ENCODE measurements at regions not wholly inside any gene's neighbourhood (a gene's known extent, or its start where the extent isn't known, plus 50 kb on each side); places are given as distances from the start of the nearest gene placed in this dataset.

DNA sequence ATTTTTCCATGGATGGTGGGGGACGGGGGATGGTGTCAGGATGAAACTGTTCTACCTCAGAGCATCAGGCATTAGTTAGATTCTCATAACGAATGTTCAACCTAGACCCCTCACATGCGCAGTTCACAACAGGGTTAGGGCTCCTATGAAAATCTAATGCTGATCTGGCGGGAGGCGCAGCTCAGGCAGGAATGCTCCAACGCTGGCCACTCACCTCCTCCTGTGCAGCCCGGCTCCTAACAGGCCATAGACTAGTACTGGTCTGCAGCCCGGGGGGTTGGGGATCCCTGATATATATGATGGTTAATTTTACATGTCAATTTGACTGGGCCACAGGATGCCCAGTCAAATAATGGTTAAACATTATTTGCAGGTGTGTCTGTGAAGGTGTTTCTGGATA lies 199.0 kb upstream of the NR4A3 start:
- no peaks in the 10 kb centered on the region for H3K27me3 ChIP-seq
- no peak for DNase-seq
- WGBS, 2 donors: 88 to 89% methylated on average over 8 of the region's 8 CpGs

DNA sequence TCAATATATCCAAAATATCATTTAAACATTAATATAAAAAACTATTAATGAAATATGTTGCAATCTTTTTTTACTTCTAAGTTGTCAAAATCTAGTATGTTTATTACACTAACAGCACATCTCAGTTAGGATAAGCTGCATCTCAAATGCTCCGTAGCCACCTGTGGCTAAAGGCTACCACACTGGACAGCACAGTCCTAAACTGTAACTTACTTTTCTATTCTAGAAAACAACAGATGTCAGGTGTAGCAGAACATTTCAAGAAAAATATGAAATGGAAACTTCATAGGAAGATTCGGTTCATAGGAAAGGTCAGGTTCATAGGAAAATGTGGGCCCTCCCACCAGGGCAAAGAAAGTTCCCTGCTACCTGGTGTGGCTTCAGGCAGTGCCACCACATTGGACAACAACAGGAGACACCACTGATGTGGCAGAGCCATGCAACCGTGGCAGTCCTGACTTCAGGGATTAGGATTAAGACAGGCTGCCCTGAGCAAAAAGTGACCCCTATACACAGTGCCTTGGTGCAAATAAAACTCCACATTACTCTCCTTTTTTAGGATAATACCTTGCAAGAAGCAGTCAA lies 197.8 kb upstream of the NR4A3 start:
- no peak overlapping the region for H3K27ac ChIP-seq
- WGBS, 2 donors: 84 to 91% methylated on average over 3 of the region's 3 CpGs
- no peak for DNase-seq
- TF ChIP-seq, protein P1, sequence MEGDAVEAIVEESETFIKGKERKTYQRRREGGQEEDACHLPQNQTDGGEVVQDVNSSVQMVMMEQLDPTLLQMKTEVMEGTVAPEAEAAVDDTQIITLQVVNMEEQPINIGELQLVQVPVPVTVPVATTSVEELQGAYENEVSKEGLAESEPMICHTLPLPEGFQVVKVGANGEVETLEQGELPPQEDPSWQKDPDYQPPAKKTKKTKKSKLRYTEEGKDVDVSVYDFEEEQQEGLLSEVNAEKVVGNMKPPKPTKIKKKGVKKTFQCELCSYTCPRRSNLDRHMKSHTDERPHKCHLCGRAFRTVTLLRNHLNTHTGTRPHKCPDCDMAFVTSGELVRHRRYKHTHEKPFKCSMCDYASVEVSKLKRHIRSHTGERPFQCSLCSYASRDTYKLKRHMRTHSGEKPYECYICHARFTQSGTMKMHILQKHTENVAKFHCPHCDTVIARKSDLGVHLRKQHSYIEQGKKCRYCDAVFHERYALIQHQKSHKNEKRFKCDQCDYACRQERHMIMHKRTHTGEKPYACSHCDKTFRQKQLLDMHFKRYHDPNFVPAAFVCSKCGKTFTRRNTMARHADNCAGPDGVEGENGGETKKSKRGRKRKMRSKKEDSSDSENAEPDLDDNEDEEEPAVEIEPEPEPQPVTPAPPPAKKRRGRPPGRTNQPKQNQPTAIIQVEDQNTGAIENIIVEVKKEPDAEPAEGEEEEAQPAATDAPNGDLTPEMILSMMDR (IDR thresholded peaks at IDR 0.05): no peak
- TF ChIP-seq POLR2A (IDR thresholded peaks at IDR 0.05): no peak
- intact Hi-C loops (cut with DNase I): no loop called here
- H3K4me1 ChIP-seq: no peaks in the 10 kb centered on the region
- no peaks in the 10 kb centered on the region for H3K27me3 ChIP-seq
- no peaks in the 10 kb centered on the region for H3K9me3 ChIP-seq
- no peaks in the 10 kb centered on the region for H3K36me3 ChIP-seq
- no peak overlapping the region for H3K4me3 ChIP-seq (replicated peaks in 1 of 3)

More for the DNA sequence above, 199.0 kb upstream of the NR4A3 start:
- Histone ChIP-seq H3K9me3 (no peaks in the 10 kb centered on the region), H3K36me3 (no peaks in the 10 kb centered on the region), H3K4me3 (replicated peaks in 1 of 3) (no peak overlapping the region), H3K27ac (no peak overlapping the region), H3K4me1 (no peaks in the 10 kb centered on the region)
- intact Hi-C loops (cut with DNase I): no loop called here
- TF ChIP-seq, protein P1 (IDR thresholded peaks at IDR 0.05): no peak
- no peak for TF ChIP-seq POLR2A (IDR thresholded peaks at IDR 0.05)

DNA sequence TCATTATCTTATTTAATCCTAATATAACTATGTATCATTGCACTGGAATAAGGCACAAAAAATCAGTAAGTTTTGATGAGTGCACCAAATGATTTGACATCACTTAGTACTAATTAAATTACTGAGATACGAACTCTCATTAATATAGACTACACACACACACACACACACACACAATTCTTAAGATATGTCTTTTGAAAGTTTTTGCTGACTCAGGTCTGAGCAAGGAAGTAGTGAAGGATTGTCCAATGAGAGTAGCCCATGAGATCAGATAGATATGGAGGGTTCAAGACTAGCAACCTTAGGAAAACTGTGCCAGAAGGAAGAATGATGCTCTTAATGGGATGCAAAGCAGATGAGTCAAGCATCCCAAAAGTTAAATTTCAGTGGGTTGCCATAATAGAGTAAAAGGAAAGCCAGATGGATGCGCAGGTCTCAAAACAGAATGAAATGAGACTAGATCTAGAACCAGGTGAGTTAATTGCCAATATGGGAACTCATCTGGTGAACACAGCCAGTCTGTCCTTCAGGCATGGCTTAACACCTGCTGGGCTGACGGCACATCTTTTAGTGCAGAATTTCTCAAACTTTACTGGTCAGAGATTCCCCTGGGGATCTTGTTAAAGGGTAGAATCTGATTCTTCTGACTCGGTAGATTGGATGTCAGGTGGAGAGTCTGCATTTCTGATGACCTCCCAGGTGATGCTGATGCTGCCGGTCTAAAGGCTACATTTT lies 197.0 kb upstream of the NR4A3 start:
- no peak for TF ChIP-seq POLR2A (IDR thresholded peaks at IDR 0.05)
- TF ChIP-seq, protein P1 (IDR thresholded peaks at IDR 0.05): no peak
- no peak for DNase-seq
- Histone ChIP-seq H3K36me3 (no peaks in the 10 kb centered on the region), H3K9me3 (no peaks in the 10 kb centered on the region), H3K4me1 (no peaks in the 10 kb centered on the region), H3K27ac (no peak overlapping the region), H3K4me3 (replicated peaks in 1 of 3) (no peak overlapping the region), H3K27me3 (no peaks in the 10 kb centered on the region)
- 95 to 96% methylated on average over 5 of the region's 5 CpGs for WGBS, 2 donors
- intact Hi-C loops (cut with DNase I): no loop called here

DNA sequence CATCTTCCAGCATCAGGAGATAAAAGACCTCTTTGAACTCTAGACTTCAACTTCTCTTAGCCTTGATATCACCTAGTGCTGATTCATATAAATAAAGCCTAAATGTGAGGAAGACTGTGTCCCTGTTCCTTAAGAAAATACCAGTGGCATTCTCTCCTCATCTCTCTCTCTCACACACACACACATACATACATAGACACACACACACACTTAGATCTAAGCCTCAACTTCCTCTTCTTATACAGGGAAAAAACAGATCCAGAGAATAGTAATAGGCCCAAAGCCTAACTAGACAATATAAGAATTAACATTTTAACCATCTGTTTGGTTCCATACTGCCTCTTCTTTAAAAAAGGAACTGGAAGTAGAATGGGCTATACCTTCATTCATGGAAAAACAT lies 195.3 kb upstream of the NR4A3 start:
- H3K36me3 ChIP-seq: no peaks in the 10 kb centered on the region
- TF ChIP-seq POLR2A (IDR thresholded peaks at IDR 0.05): no peak
- TF ChIP-seq, protein P1 (IDR thresholded peaks at IDR 0.05): no peak

DNA sequence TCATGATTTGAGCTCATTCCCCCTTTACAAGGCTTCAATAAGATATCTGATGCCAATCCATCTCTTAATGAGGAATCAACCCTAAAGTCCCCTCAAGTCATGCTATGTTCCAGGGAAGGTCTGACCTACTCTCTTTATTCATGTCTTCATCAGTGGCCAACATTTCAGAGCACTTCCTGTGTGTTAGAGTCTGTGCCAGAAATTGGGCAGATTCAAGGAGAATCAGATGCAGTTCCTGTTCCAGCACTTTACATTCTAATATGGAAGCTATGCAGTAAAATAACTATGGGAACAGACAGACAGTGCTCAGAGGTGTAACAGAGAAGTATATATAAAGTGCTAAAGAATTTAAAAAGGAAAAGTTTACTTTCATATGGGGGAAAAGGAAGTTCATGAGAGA lies 193.4 kb upstream of the NR4A3 start:
- intact Hi-C loops (cut with DNase I): no loop called here
- TF ChIP-seq, protein P1 (IDR thresholded peaks at IDR 0.05): no peak
- no peak for TF ChIP-seq POLR2A (IDR thresholded peaks at IDR 0.05)
- Histone ChIP-seq H3K9me3 (no peaks in the 10 kb centered on the region), H3K4me1 (no peaks in the 10 kb centered on the region), H3K4me3 (replicated peaks in 1 of 3) (no peak overlapping the region), H3K27me3 (no peaks in the 10 kb centered on the region), H3K36me3 (no peaks in the 10 kb centered on the region), H3K27ac (no peak overlapping the region)
- DNase-seq: no peak

More for the DNA sequence above, 195.3 kb upstream of the NR4A3 start:
- Histone ChIP-seq H3K4me3 (replicated peaks in 1 of 3) (no peak overlapping the region), H3K27me3 (no peaks in the 10 kb centered on the region), H3K4me1 (no peaks in the 10 kb centered on the region), H3K27ac (no peak overlapping the region), H3K9me3 (no peaks in the 10 kb centered on the region)
- no peak for DNase-seq
- intact Hi-C loops (cut with DNase I): no loop called here

Data from thyroid gland (tissue), 4 donors.